Epithelial cell of esophagus (primary cell): ENCODE measurements at regions not wholly inside any gene's neighbourhood (a gene's known extent, or its start where the extent isn't known, plus 50 kb on each side); places are given as distances from the start of the nearest gene placed in this dataset.

ENCODE experiments used
- DNase-seq: peaks from one replicate; pipeline ENCODE4 v3.0.0; 2010; ENCODE audit warnings: low read depth
- H3K4me3 ChIP-seq: 2 replicates; pipeline ENCODE4 v1.5.1; 2011; ENCODE audit warnings: mild to moderate bottlenecking, low read length, control low read depth
- CTCF ChIP-seq: IDR thresholded peaks from 2 replicates; pipeline ENCODE4 v1.5.1; 2011; ENCODE audit warnings: low read depth, mild to moderate bottlenecking, low read length, control low read depth, inconsistent platforms; ENCODE audit not compliant: insufficient read depth; ENCODE audit errors: missing control alignments

DNA sequence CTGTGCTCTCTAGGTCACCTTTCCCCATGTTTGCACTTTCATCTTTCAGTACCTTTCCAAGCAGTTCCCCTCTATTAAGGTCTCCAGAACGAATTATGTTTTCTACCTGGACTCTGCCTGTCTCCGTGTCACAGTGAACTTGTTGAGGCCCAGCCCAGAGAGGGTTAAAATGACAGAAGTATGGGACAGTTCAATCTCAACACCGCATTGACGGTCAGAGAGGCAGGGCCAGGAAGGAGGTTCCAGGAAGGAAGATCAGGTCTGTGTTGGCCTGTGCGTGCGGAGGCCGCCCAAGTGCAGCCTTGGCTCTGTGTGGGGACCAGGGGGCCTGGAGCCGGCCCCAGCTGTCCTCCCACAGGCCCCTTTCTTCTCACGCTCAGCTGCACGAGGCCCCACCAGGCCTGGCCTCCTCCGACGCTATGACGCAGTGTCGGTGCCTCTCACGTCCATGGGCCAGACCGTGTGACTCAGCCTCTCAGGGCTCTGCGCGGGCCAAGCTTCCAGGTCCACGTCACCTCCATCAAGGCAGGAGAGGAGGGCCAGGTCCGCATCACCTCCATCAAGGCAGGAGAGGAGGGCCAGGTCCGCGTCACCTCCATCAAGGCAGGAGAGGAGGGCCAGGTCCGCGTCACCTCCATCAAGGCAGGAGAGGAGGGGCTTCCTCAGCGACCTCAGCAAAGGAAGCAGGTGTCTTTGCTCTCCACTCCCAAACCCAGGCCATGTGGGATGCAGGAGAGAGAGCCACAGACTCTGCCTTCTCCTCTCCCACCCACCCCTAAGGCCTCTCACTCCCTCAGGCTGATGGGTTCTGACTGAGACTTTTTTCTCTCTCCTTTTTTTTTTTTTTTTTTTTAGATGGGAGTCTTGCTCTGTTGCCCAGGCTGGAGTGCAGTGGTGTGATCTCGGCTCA is 83.1 kb downstream of the CPN2 start:
- DNase-seq = no peak
- TF ChIP-seq CTCF = no peak

DNA sequence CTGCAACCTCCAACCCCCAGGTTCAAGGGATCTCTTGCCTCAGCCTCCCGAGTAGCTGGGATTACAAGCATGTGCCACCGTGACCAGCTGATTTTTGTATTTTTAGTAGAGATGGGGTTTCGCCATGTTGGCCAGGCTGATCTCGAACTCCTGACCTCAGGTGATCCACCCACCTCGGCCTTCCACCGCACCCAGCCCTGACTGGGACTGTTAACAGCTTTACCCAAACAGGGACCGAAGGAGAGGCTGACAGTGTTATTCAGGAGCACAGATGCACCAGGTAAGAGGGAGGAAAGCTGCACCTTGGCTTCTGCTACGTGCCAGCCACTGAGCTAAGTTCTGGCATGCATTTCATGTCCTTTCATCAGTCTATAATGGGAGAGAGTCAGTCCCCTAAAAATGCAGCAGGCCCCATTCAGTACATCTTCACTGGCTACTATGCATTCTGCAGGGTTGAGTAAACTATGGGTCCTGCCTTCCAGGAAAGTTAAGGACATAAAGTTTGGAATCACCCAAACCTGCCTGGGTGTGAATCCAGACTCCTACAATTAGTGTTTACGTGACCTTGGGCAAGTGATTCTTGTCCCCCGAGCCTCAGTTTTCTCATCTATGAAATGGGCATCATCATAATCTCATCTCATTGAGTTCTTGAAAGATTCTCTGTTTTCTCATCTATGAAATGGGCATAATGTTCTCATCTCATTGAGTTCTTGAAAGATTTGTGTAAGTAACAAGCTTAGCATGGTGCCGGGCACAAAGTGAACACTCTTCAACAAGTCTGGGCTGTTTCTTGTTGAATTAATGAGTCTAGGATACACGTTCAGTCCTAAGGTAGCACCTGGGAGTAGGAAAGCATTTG is 82.2 kb downstream of the CPN2 start:
- H3K4me3 ChIP-seq = no peak overlapping the region
- TF ChIP-seq CTCF = no peak
- no peak for DNase-seq

More for the DNA sequence above, 83.1 kb downstream of the CPN2 start:
- no peak overlapping the region for H3K4me3 ChIP-seq

- TF ChIP-seq CTCF = no peak
- no peak for DNase-seq
Observed at GRCh38 chr3:194269610-194270145, 81.5 kb downstream of the CPN2 start.

DNA sequence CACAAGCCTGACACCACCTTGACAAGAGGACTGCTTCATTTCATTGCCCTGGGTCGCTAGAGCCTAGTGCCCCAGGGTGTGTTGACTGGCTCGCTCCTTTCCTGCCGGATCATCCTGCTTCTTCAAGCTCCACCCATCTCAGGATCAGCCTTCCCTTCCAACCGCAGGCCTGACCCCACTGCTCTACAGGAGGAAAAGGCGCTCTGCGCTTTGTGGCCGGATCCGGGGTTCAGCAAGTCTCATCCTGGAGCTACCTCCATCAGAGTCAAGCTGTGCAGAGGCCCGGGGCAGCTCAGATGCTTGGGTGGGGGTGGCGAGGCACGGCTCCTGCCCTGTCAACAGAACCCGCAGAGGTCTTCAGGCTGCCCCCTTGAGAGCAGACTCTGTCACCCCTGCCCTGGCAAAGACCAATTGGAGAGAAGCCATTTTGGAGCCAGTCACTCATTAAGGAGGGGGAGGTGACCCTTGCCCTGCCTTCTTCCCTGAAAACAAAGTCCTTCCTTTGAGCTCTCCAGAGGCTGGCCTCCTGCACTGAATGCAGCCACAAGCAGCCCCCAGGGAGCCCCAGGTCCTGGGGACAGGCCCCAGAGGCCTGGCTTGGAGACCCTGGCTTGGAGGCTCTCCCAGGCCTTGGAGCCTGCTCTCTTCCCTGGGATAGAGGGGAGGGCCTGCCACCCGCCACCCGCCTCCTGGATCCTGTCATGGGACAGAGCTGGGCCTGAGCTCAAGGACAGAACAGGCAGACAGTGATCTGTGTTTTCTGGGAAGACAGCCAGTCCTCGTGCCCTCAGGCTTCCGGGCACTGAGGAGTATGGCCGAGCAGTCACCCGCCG is 80.3 kb downstream of the CPN2 start:
- H3K4me3 ChIP-seq = no peak overlapping the region
- DNase-seq = peak; percentile 28

More at GRCh38 chr3:194269610-194270145, 81.5 kb downstream of the CPN2 start:
- no peak overlapping the region for H3K4me3 ChIP-seq

GRCh38 chr3:194271460-194272035 is 79.6 kb downstream of the CPN2 start:
- H3K4me3 ChIP-seq = no peak overlapping the region
- no peak for DNase-seq
- no peak for TF ChIP-seq CTCF

More for the DNA sequence above, 80.3 kb downstream of the CPN2 start:
- TF ChIP-seq CTCF = no peak

- TF ChIP-seq CTCF = no peak
- H3K4me3 ChIP-seq = no peak overlapping the region
- DNase-seq = no peak
Observed at GRCh38 chr3:194272221-194272620, 78.9 kb downstream of the CPN2 start.
